IPS-NIHi11 (cell line): ENCODE measurements at regions not wholly inside any gene's neighbourhood (a gene's known extent, or its start where the extent isn't known, plus 50 kb on each side); places are given as distances from the start of the nearest gene placed in this dataset.
"Not testable (repeated sequence)": the region's sequence is repeated elsewhere in the genome, so short reads cannot be mapped to it uniquely, and the experiment has no call there.

ENCODE experiments used
- DNase-seq: peaks from one replicate; pipeline ENCODE4 v3.0.0; 2012; ENCODE audit warnings: mixed read lengths, low spot score

- DNase-seq, result no peak
Measured at GRCh38 chr6:82584194-82584695, 220.6 kb downstream of the TPBG start.

DNA sequence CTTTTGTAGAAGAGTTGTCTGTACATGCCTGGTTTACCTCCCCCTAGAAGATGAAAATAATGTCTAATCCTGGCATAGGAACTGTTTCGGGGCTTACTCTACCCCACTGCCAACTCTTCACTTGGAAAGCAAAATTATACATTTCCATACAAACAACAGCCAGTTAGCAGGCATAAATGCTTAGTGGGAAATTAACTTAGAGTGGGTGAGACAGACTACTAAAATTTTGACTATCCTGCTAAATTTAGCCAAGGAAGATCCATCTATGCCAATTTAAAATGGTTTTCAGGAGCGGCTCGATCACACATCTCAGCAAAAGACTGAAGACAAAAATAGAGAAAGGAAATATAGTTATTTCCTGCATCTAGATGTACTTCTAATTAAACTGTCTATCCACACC lies 221.2 kb downstream of the TPBG start:
- no peak for DNase-seq

DNA sequence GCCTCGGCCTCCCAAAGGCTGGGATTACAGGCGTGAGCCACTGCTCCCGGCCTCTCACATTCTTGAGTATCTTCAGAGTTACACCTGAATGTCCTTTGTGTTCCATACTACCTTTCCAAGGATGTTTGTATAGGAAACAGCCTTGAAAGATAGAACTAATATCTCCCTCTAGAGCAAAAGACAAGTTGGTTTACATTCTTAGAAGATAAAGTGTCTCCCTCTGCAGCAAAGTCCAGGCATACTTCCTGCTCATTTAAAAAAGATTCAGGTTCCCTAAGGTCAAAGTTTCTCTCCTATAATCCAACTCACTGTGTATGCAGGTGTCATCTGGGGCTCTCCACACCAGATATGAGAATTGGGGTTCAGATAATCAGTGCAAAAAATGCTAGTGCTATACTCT lies 224.4 kb downstream of the TPBG start:
- no peak for DNase-seq

DNA sequence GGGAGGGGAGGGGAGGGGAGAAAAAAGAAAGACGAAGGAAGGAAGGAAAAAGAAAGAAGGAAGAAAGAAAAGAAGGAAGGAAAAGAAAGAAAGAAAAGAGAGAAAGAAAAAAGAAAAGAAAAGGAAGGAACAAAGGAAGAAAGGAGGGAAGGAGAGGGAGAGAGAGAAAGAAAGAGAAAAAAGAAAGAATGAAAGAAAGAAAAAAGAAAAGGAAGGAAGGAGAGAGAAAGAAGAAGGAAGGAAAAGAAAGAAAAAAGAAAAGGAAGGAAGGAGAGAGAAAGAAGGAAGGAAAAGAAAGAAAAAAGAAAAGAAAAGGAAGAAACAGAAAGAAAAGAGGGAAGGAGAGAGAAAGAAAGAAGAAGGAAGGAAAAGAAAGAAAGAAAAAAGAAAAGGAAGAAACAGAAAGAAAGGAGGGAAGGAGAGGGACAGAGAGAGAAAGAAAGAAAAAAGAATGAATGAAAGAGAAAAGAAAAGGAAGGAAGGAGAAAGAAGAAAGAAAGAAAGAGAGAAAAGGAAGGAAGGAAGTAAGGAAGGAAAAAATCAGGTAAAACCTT lies 225.3 kb downstream of the TPBG start:
- DNase-seq, result no peak

- DNase-seq, result peak; percentile 42
Measured at GRCh38 chr6:82589509-82590206, 226.0 kb downstream of the TPBG start.

DNA sequence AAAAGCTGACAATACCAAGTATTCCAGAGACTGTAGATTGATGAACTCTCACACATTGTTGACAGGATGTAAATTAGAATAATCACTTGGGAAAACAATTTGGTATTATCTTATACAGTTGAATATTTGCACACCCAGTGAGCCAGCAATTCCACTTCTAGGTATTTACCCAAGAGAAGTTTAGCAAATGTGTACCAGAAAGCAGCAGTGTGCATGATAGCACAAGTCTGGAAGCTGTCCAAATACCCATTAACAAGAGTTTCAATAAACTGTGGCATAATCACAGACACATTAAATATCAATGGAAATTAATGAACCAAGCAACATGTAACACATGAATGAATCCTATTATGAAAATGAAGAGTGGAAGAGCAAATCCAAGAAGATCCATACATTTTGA lies 233.6 kb downstream of the TPBG start:
- no peak for DNase-seq

DNA sequence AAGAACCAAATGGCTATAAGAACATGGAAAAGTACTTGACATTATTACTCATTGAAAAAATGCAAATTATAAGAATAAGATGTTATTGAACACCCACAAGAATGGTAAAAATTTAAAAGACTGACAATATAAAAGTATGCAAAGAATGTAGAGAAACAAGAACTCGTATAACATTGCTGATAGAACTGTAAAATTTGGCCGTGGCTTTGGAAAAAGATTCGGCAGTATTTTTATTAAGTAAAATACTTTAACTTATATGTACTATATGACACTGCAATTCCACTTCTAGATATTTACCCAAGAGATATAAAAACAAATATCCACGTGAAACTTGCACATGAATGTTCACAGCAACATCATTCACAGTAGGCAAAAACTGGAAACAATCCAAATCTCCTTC lies 239.2 kb downstream of the TPBG start:
- DNase-seq, result no peak

- no peak for DNase-seq
Measured at GRCh38 chr6:82603871-82604270, 240.3 kb downstream of the TPBG start.

DNA sequence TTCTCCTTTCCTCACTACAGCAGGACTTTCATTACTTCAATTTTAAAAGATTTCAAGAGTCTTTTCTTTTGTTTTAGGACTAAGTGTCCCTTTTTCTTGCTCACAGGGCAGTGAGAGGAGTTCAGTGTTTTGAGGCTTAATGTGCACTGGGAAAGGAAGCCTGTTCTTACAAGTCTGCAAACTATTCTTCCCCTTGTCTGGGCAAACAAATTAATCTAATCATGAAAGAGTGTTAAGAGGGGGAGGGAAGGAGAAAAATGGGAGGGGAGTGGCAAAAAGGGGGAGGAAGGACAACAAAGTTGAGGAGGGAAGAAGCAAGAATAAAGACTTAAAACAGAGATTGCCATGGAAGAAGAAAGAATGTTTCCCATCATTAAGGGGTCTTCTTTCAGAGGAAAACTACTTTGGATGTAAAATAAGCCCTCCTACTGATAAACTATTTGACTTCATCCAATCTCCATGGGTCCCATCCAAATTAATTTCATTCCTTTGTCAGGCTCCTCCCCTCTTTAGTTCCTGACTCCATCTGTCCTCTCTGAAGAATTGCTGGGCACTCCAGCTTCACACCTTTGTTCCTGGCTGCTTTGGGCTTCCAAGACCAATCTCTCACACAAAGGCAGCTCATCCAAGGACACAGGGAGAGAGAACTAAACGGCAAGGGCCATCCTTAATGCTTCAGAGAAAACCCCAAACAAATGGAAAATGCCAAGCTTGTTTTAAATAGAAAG lies 244.5 kb downstream of the TPBG start:
- DNase-seq, result no peak

DNA sequence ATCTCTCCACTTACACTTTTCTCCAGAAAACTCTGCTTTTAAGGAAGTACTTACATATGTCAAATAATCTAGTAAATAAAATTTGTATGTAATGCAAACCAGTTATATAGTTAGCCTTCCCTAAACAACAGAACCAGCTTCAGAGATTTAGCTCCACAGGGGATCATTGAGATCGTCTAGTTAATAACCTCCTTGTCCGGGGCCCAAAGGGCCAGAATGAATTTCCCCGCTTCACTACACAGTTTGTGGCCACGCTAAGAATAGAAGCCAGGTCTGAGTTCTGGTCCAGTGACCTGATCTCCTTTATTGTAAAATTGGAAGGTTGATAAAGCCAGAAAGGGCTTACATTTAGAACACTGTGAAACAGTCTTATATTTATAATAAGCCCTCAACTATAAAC lies 245.2 kb downstream of the TPBG start:
- DNase-seq, result no peak

- DNase-seq, result no peak
Measured at GRCh38 chr6:82611751-82612150, 248.1 kb downstream of the TPBG start.

DNA sequence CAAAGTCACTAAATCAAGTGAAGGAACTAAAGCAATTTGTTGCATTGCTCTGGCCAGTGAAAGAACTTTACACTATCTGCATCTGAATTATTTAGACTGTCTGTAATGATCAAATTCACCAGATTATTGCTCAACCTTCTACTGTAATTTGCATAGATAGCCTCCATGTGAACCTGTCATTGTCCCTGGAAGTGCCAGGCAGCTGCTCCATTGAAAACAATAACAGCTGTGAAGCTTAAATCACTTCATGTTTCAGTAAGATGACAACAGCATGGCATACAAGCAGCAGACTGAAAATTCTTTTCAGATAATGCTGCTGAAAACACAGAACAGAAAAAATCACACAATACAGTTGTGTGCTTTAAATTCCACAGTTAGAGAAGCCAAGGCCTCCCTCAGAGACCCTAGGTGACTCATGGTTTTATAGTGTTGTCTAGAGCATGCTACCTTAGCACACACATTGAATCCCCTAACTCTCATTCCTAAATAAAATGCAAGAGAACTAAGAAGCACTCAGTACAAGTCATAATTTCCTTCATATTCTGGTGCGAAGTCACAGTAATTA lies 248.9 kb downstream of the TPBG start:
- no peak for DNase-seq

GRCh38 chr6:82614518-82614917 lies 250.9 kb downstream of the TPBG start:
- no peak for DNase-seq

DNA sequence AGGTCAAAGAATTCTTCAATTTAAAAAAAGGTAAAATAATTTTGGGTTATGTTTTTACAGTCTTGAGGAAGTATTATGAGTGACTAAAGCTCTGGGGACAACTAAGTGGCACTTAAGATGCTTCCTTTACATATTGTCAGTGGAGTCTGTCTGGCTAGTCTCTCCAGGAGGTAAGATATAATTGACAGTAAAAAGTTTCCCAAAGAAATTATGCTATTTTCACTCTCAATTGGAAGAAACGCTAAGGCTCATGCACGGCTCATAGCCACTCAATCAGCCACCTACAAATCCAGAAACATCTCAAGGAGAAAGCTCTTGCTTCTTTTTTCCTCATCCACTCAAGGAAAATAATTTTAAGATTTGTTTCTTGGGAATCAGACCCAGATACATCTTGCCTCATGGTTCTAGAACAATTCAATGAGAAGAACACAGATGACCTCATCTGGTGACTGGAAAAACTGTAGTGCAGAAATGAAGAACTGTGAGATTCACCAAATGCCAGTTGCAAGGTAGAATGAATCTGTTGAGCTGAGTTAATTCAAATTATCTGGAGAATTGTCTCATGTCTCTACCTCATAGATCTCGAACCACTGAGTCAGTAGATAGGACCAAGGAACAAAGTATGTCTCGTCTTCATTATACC lies 252.9 kb downstream of the TPBG start:
- no peak for DNase-seq

DNA sequence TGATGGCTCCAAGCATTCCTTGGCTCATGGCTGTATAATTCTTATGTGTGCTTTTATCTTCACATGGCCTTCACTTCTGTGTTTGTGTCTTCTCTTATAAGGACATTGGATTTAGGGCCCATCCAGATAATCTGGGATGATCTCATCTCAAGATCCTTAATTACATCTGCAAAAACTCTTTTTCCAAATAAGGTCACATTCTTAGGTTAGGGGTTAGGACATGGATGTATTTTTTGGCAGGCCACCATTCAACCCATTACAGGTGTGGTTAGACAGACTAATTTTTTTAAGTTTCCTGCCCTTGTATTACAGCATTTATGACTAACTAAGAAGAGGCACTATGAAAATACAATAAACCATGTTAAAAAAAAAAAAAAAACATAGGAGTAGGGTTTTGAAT lies 254.0 kb downstream of the TPBG start:
- DNase-seq, result no peak

DNA sequence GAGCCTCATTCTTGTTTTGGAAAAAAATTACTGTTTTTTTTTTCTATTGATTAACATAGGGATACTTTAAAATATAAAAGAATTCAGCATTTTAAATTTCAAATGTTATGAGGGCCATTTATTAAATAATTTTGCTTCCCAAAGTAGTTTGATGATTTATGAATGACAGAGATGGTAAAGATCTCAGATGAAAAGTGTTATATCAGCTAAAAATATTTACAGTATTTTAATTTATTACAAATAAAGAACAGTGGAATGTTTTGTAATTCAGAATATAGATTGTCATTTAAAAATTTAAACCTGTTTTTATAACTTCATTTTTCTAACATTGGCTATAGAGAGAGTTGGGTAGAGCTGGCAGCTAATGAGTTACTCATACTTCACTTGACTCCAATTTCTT lies 256.0 kb downstream of the TPBG start:
- DNase-seq, result no peak

DNA sequence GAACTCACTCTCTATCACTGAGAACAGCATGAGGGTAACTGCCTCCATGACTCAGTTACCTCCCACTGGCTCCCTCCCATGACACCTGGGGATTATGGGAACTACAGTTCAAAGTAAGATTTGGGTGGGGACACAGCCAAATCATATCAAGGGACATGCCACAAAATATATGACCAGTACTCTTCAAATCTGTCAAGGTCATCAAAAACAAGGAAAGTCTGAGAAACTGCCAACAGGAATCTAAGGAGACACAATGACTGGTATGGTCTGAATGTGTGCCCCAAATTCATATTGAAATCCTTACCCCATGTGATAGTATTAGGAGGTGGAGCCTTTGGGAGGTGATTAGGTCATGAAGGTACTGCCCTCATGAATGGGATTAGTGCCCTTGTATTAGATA lies 258.8 kb downstream of the TPBG start:
- DNase-seq, result no peak

DNA sequence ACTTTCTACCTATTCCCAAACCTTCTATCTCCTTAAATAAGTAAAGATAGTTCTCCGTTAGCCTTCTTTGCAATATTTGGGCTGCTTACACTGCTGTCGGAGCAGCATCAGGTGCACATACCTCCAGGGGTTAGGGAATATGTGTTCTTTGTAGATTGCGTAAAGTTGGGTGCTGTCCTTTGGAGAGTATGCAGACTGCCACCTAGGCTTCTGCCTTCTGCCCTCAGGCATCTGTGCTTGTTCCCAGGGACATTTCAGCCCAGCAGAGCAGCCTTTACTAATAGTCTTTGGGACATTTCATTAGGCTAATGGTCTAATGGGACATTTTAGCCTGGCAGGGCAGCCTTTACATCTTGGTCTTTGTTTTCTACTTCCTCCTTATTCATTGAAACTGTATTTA lies 260.6 kb downstream of the TPBG start:
- no peak for DNase-seq

- not testable (repeated sequence) for DNase-seq
Measured at GRCh38 chr6:82626946-82627345, 263.3 kb downstream of the TPBG start.

GRCh38 chr6:82629921-82630320 lies 266.3 kb downstream of the TPBG start:
- no peak for DNase-seq

- no peak for DNase-seq
Measured at GRCh38 chr6:82641677-82642076, 278.1 kb downstream of the TPBG start.

GRCh38 chr6:82645536-82646230 lies 282.1 kb downstream of the TPBG start:
- DNase-seq, result no peak
